HAP-1 (cell line): ENCODE measurements at regions not wholly inside any gene's neighbourhood (a gene's known extent, or its start where the extent isn't known, plus 50 kb on each side); places are given as distances from the start of the nearest gene placed in this dataset.

ENCODE experiments used
- DNase-seq, 2 experiments: peaks; one replicate each; pipeline ENCODE4 v3.0.0-alpha.2; 2016 to 2020; ENCODE audit warnings: low spot score in 2 of 2
- H3K27me3 ChIP-seq: fragments of 250-450 bp; sonication (Bioruptor Pico); 2 replicates; pipeline ENCODE4 v1.5.1; 2020; ENCODE audit warnings: low read depth, mild to moderate bottlenecking, moderate library complexity
- H3K36me3 ChIP-seq: fragments of 250-450 bp; sonication (Bioruptor Pico); replicated peaks from 2 replicates; pipeline ENCODE4 v1.5.1; 2020; ENCODE audit warnings: mild to moderate bottlenecking
- H3K4me1 ChIP-seq: fragments of 250-450 bp; sonication (Bioruptor Pico); 2 replicates; pipeline ENCODE4 v1.5.1; 2020; ENCODE audit warnings: mild to moderate bottlenecking
- H3K4me3 ChIP-seq: fragments of 250-450 bp; sonication (Bioruptor Pico); 2 replicates; pipeline ENCODE4 v1.5.1; 2020; ENCODE audit warnings: mild to moderate bottlenecking, moderate library complexity
- H3K9me3 ChIP-seq: fragments of 250-450 bp; sonication (Bioruptor Pico); 2 replicates; pipeline ENCODE4 v1.5.1; 2020; ENCODE audit warnings: mild to moderate bottlenecking, moderate library complexity
- in situ Hi-C: fragments of 300-500 bp; cut with MboI; formaldehyde crosslinking; loops from 3 replicates; pipeline ENCODE4 v1.14.3; 2020; ENCODE audit warnings: low sequenced_read_pairs, inconsistent platforms, mixed read lengths

DNA sequence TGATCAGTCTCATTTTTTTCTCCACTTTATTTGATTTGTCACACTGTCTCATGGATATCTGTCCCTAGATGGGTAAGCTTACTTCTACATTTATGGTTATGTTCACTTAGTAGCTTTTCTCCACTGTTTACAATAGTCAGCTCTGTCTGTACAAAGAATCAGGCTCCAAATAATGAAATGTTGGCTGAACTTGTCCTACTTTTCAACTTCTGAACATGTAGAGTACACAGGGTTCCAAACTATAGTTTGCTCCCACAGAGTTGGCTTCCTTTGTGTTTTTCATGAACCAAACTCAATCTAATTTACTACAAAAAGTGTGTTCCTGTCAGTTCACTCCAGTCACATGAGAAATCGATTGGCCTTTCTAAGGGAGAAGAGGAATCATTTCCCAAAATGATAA lies 175.0 kb downstream of the CCDC71L start:
- DNase-seq, result no peak
- in situ Hi-C loops, result no loop called here
- no peak overlapping the region for H3K4me3 ChIP-seq
- H3K9me3 ChIP-seq, result no peaks in the 10 kb centered on the region
- no peaks in the 10 kb centered on the region for H3K36me3 ChIP-seq
- H3K4me1 ChIP-seq, result no peaks in the 10 kb centered on the region
- 0 out of 2 replicates have a peak, but pooled peaks cover 5% of the 10 kb centered on the region for H3K27me3 ChIP-seq

DNA sequence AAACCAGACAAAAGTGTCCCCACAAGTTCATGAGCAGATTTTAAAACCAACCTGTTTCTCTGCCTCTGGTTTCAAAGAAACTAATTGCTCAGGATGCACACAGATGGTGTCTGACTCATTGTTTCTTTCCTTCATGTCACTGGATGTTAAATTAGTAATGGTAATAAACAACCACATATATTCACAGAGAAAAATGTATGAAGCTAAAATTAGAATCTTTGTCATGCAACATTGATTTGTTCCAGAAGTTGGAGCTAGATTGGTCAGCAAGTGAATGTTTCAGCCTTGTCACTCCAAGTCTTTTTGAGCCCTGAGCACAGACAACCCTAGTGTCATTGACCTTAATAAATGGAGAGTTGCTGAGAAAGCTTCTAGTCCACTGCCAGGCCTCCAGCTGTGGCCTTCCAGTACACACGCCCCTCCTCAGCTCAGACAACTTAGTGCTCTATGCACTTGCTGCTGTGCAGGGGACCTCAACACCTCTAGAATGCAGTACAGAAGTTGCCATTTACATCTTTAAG lies 175.9 kb downstream of the CCDC71L start:
- H3K27me3 ChIP-seq, result 0 out of 2 replicates have a peak, but pooled peaks cover 6% of the 10 kb centered on the region
- H3K9me3 ChIP-seq, result no peaks in the 10 kb centered on the region
- no peaks in the 10 kb centered on the region for H3K4me1 ChIP-seq
- H3K36me3 ChIP-seq, result no peaks in the 10 kb centered on the region
- no peak overlapping the region for H3K4me3 ChIP-seq
- in situ Hi-C loops, result no loop called here
- no peak for DNase-seq

DNA sequence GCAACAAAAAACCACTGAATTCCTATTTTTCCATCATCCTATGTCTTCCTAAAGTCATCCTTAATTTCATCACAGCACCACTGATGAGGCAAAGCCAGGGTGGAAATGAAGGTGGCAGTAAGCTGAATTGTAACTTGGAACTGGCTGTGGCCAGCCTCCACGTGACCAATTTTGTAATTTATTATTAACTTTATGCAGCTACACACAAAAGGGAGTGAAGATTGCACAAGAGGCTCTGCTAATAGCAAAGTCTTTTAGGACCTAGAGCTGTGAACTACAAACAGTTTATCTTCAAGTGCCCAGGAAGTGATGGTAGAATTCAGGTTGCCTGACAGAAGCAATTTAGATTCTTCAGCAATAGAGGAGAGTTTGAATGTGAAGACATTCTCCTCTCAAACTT lies 176.4 kb downstream of the CCDC71L start:
- Histone ChIP-seq H3K36me3 (no peaks in the 10 kb centered on the region), H3K4me3 (no peak overlapping the region), H3K9me3 (no peaks in the 10 kb centered on the region), H3K4me1 (no peaks in the 10 kb centered on the region), H3K27me3 (0 out of 2 replicates have a peak, but pooled peaks cover 6% of the 10 kb centered on the region)
- no peak for DNase-seq
- in situ Hi-C loops, result no loop called here

DNA sequence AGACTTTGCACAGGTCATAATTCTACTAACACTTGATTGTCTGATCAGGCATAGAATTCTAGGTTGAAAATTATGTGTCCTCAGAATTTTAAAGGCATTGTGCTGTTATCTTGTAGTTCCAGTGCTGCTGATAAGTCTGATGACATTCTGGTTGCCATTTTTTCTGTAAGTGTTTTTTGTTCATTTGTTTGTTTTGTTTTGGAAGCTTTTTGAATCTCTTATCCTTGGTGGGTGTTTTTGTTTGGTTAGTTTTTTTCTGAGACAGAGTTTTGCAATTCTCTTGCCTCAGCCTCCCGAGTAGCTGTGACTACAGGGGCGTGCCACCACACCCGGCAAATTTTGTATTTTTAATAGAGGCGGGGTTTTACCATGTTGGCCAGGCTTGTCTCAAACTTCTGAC lies 178.9 kb downstream of the CCDC71L start:
- H3K27me3 ChIP-seq, result 0 out of 2 replicates have a peak, but pooled peaks cover 6% of the 10 kb centered on the region
- in situ Hi-C loops, result no loop called here

DNA sequence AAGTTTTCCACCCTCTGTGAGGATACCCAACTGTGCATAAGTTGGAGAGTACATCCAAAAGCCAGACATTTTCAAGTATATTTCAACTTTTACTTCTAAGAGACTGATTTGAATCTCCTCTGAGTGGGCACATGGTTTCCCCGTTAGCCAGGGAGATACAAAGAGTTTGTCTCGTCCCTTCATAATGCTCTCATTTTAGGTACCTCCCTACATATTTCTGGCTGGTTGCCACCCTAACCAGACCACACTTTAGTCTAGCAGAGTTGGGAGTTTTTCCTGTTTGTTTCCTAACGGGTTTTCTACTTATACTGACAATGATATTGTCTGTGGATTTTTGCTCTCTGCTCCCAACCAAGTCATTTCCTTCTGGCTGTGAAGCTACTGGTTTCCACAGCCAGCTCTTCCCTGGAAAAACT lies 180.3 kb downstream of the CCDC71L start:
- Histone ChIP-seq H3K4me1 (no peaks in the 10 kb centered on the region), H3K36me3 (no peaks in the 10 kb centered on the region), H3K4me3 (no peak overlapping the region), H3K9me3 (no peaks in the 10 kb centered on the region), H3K27me3 (0 out of 2 replicates have a peak, but pooled peaks cover 6% of the 10 kb centered on the region)
- in situ Hi-C loops, result no loop called here
- DNase-seq, result no peak

More for the DNA sequence above, 178.9 kb downstream of the CCDC71L start:
- no peak for DNase-seq
- Histone ChIP-seq H3K4me1 (no peaks in the 10 kb centered on the region), H3K36me3 (no peaks in the 10 kb centered on the region), H3K9me3 (no peaks in the 10 kb centered on the region), H3K4me3 (no peak overlapping the region)

DNA sequence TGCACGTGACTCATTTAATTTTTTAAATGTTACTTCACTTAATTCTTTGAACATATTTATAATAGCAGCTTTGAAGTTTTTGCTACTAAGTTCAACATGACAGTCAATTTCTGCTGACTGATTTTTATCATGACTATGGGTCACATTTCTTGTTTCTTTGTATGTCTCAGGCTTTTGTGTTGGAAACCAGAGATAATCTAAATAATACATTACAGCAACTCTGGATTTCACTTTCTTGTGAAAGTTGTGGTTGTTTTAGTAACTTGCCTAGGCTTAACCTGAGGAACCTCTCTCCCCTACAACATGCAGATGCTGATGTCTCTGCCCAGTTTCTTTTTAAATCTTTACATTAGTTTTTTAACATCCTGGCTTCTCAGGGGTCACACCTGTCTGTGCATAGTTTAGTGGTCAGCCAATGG lies 180.8 kb downstream of the CCDC71L start:
- Histone ChIP-seq H3K4me3 (no peak overlapping the region), H3K27me3 (0 out of 2 replicates have a peak, but pooled peaks cover 6% of the 10 kb centered on the region), H3K4me1 (no peaks in the 10 kb centered on the region), H3K9me3 (no peaks in the 10 kb centered on the region), H3K36me3 (no peaks in the 10 kb centered on the region)
- in situ Hi-C loops, result no loop called here
- DNase-seq, result no peak

DNA sequence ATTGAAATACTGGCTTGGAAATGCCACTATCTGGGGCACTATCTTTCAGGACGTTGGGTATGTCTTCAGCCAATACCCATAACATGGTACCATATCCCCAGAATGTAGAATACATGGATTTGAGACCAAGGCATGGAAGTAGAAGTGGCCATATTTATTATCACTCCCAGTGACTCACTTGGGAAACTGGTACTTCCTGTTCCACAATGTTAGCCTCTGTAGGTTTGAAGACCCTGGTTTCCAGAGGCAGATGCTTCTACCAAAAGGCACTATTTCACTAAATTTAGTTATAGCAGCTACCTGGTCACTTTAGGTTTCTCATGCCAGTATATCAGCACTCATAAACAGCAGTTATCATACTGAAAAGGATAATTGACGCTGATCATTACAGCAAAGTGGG lies 184.2 kb downstream of the CCDC71L start:
- Histone ChIP-seq H3K4me1 (no peaks in the 10 kb centered on the region), H3K4me3 (no peak overlapping the region), H3K27me3 (peaks cover 2% of the 10 kb centered on the region; the same call in 1 of the 2 replicates), H3K9me3 (no peaks in the 10 kb centered on the region), H3K36me3 (no peaks in the 10 kb centered on the region)
- no peak for DNase-seq
- in situ Hi-C loops, result no loop called here

DNA sequence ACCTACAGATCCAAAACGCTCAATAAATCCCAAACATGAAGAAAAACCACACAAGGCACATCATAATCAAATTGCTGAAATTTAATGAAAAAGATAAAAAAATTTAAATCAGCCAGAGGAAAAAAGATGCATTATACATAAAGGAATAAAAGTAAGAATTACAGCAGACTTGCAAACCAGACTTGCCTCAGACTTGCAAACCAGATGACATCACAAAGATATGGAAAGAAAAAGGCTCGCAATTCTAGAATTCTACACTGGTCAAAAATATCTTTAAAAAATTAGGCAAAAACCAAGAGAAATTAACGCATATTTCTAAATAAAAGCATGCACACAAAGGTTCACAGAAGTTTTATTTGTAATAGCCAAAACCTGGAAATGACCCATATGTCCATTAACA lies 188.0 kb upstream of the NAMPT start:
- no peaks in the 10 kb centered on the region for H3K36me3 ChIP-seq
- H3K27me3 ChIP-seq, result no peaks in the 10 kb centered on the region; the same call in 1 of the 2 replicates
- no peak for DNase-seq
- in situ Hi-C loops, result loop anchor here (25.0 kb wide), 1 partner anchor 410 kb away; no protein-coding TSS in a partner anchor
- H3K4me1 ChIP-seq, result no peaks in the 10 kb centered on the region
- H3K4me3 ChIP-seq, result no peak overlapping the region
- no peaks in the 10 kb centered on the region for H3K9me3 ChIP-seq

DNA sequence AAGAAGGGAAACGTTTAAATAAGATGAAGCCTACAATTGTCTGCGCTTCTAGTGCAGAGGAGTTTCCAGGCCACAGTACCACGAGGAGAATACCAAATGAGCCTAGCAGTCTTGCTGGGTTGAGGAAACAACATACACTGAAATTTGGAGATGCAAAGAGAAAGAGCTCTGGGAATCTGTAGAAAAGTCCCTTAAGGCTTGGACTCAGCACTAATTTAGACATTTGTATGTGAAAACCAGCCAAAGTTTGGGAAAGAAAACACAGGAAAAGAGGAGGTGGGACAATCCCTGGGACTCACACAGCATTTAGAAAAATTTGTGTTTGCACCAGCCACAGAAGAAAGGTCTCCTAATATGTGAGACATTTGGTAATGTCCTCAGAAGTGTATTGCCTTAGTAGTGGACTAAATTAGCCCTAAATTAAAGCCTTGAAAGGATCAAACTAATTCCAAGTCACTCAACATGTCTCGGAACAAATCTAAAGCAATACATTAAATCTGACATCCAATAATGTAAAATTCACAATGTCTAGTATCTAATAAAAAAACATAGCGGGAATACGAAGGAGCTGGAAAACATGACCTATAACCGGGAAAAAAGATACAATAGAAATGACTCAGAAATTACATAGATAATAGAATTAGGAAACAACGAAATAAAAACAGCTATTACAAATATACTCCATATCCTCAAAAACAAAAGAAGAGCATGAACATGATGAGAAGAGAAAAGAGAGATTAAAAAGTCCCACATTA lies 187.1 kb upstream of the NAMPT start:
- DNase-seq, result no peak
- no peaks in the 10 kb centered on the region for H3K9me3 ChIP-seq
- H3K4me3 ChIP-seq, result no peak overlapping the region
- no peaks in the 10 kb centered on the region for H3K36me3 ChIP-seq
- in situ Hi-C loops, result loop anchor here (25.0 kb wide), 1 partner anchor 410 kb away; no protein-coding TSS in a partner anchor
- H3K27me3 ChIP-seq, result no peaks in the 10 kb centered on the region; the same call in 1 of the 2 replicates
- H3K4me1 ChIP-seq, result no peaks in the 10 kb centered on the region

DNA sequence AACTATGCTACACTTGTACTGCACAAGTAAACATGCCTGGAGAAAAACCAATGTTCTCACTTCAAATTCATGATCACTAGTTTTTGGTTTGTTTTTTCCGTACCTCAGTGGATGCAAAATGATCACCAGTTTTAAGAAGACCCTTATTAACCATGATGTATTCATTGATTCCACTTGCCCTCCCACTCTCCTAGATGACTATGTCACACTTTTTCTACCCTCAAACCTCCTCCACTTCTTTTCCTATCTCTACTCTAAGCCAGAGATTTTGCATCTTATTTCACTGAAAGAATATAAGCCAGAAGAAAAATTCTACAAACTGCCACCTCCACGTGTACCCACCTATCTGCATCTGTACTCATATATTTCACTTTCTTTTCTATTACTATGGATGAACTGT lies 186.2 kb upstream of the NAMPT start:
- no peaks in the 10 kb centered on the region for H3K36me3 ChIP-seq
- no peaks in the 10 kb centered on the region; the same call in 1 of the 2 replicates for H3K27me3 ChIP-seq
- no peak for DNase-seq
- in situ Hi-C loops, result loop anchor here (25.0 kb wide), 1 partner anchor 409 kb away; no protein-coding TSS in a partner anchor
- H3K4me1 ChIP-seq, result no peaks in the 10 kb centered on the region
- no peaks in the 10 kb centered on the region for H3K9me3 ChIP-seq
- no peak overlapping the region for H3K4me3 ChIP-seq

DNA sequence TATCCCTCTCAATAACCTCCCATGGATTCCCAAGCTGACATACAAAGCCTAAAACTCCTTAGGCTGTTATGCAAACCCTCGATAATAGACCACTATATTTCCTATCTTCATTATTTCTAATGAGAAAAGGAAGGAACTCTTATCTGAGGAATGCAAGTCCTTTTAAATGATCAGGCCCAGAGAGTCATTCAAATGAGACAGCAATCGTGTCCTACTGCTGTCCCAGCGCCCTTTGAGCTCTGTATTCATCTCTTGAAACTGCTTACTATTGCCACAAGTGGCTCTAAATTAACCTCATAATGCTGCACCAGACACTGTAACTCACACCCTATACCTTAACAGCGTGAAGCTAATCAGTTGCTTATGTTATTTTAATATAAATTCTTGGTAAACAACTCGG lies 182.1 kb upstream of the NAMPT start:
- no peaks in the 10 kb centered on the region for H3K36me3 ChIP-seq
- H3K27me3 ChIP-seq, result no peaks in the 10 kb centered on the region
- no peak overlapping the region for H3K4me3 ChIP-seq
- no peak for DNase-seq
- no peaks in the 10 kb centered on the region for H3K4me1 ChIP-seq
- H3K9me3 ChIP-seq, result no peaks in the 10 kb centered on the region
- in situ Hi-C loops, result loop anchor here (5.0 to 25.0 kb wide), 2 partner anchors 290 to 405 kb away; no protein-coding TSS in a partner anchor

DNA sequence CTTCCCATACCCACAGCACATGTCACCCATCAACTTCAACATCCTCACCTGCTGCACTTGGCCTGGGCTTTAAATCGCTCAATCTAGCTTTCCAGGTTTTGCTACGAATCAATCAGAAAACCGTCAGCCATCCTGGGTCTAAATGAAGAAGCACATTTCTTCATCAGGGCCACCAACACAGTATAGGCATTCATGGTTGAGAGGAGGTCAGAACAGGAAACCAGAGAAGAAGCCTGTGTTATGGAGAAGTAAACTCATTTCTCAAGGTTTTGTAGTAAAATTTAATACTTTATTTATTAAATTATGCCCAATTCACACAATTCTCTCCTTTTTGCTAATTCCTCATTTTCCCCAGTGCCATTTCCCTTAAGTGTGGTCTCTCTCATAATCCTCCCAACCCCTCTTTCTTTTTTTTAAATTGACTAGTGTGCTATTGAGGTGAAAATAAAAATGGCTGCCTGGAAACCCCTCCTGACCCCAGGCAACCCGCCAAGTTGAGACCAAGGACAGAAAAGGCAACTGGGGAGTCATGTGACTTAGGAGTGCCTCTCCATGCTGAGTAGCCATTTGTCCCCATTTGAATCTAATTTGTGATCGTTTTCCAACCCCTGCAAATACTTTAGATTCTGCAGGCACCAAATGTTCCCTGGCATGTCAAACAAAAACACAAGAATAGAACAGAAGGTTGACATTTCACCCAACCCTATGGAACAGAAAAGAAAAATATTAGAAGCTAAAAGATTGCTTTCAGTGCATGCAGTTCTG lies 181.1 kb upstream of the NAMPT start:
- H3K27me3 ChIP-seq, result no peaks in the 10 kb centered on the region
- no peaks in the 10 kb centered on the region for H3K4me1 ChIP-seq
- no peaks in the 10 kb centered on the region for H3K9me3 ChIP-seq
- no peaks in the 10 kb centered on the region for H3K36me3 ChIP-seq
- in situ Hi-C loops, result loop anchor here (5.0 to 25.0 kb wide), 2 partner anchors 289 to 404 kb away; no protein-coding TSS in a partner anchor
- no peak for DNase-seq
- no peak overlapping the region for H3K4me3 ChIP-seq

DNA sequence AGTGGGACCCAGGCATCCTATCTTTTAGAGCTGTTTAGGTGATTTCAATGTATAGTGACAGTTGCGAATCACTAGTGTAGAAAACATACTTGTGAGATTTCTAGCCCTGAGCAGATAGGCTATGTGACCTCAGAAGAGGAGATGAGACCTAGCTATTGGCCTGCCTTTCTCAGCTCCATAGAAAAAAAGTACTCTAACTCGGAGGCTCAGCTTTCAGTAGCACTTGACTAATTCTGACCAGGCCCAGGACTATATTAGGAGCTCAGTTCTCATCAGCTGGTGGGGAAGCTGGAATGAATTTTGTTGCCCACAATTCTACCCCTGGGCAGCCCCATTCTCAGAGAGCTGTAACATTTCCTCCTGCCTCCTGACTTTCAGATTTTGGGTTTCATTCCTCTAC lies 179.9 kb upstream of the NAMPT start:
- H3K9me3 ChIP-seq, result no peaks in the 10 kb centered on the region
- no peaks in the 10 kb centered on the region for H3K27me3 ChIP-seq
- no peak overlapping the region for H3K4me3 ChIP-seq
- no peaks in the 10 kb centered on the region for H3K4me1 ChIP-seq
- in situ Hi-C loops, result loop anchor here (5.0 to 25.0 kb wide), 2 partner anchors 287 to 402 kb away; no protein-coding TSS in a partner anchor
- no peak for DNase-seq
- no peaks in the 10 kb centered on the region for H3K36me3 ChIP-seq
